ENCODE measurements at regions not wholly inside any gene's neighbourhood (a gene's known extent, or its start where the extent isn't known, plus 50 kb on each side); places are given as distances from the start of the nearest gene placed in this dataset.

DNA sequence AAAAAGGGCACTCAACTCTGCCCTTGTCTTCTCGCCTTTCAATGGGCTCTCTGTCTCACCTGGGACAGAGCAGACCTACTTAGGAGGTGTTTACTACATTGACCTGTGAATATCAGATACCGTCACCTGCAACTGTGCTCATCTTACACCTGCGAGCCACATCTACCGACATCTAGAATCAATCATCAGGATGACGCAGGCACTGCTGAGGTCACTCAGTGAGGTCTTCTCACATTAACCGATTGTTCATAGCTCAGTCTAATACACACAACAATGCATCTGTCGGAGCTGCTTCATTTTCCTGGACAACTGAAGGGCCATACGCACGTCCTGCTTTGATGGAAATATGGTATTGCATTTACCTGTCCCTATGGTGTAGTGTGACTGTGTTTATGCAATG, 211.9 kb downstream of the FGF9 start:
- TF ChIP-seq, protein P1, sequence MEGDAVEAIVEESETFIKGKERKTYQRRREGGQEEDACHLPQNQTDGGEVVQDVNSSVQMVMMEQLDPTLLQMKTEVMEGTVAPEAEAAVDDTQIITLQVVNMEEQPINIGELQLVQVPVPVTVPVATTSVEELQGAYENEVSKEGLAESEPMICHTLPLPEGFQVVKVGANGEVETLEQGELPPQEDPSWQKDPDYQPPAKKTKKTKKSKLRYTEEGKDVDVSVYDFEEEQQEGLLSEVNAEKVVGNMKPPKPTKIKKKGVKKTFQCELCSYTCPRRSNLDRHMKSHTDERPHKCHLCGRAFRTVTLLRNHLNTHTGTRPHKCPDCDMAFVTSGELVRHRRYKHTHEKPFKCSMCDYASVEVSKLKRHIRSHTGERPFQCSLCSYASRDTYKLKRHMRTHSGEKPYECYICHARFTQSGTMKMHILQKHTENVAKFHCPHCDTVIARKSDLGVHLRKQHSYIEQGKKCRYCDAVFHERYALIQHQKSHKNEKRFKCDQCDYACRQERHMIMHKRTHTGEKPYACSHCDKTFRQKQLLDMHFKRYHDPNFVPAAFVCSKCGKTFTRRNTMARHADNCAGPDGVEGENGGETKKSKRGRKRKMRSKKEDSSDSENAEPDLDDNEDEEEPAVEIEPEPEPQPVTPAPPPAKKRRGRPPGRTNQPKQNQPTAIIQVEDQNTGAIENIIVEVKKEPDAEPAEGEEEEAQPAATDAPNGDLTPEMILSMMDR (IDR thresholded peaks at IDR 0.05), result no peak
- TF ChIP-seq ZFX (IDR thresholded peaks at IDR 0.05; ENCODE audit: borderline replicate concordance), result no peak

Data from 22Rv1 (cell line).